ENCODE measurements at regions not wholly inside any gene's neighbourhood (a gene's known extent, or its start where the extent isn't known, plus 50 kb on each side); places are given as distances from the start of the nearest gene placed in this dataset.

DNA sequence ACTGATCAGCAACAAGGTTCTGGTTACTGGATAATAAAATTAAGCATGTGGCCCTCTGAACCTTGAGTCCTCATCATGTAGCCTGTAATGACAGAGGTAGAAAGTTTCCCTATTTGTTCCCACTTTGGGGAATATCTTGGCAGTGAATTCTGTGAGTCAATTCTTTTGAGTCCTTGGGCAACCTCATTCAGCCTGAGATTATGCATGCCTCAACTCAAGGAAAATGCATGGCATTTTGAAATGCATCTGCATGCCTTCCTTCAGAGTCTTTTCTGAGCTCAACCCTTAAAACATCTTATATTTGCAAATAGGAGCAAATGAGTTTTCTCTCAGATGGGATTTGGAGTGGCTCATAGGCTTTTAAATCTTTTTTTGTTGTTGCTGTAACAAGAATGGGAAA is 218.1 kb upstream of the CD180 start:
- TF ChIP-seq, protein P1, sequence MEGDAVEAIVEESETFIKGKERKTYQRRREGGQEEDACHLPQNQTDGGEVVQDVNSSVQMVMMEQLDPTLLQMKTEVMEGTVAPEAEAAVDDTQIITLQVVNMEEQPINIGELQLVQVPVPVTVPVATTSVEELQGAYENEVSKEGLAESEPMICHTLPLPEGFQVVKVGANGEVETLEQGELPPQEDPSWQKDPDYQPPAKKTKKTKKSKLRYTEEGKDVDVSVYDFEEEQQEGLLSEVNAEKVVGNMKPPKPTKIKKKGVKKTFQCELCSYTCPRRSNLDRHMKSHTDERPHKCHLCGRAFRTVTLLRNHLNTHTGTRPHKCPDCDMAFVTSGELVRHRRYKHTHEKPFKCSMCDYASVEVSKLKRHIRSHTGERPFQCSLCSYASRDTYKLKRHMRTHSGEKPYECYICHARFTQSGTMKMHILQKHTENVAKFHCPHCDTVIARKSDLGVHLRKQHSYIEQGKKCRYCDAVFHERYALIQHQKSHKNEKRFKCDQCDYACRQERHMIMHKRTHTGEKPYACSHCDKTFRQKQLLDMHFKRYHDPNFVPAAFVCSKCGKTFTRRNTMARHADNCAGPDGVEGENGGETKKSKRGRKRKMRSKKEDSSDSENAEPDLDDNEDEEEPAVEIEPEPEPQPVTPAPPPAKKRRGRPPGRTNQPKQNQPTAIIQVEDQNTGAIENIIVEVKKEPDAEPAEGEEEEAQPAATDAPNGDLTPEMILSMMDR (conservative IDR thresholded peaks at IDR 0.05) = no peak
- TF ChIP-seq EZH2 (IDR thresholded peaks at IDR 0.05; ENCODE audit: low read depth) = no peak
